ENCODE measurements at regions not wholly inside any gene's neighbourhood (a gene's known extent, or its start where the extent isn't known, plus 50 kb on each side); places are given as distances from the start of the nearest gene placed in this dataset.

- TF ChIP-seq PBX3 (IDR thresholded peaks at IDR 0.05; ENCODE audit: insufficient replicate concordance, low read depth, low read length): peak; percentile 66
- no peak for TF ChIP-seq CEBPZ (IDR thresholded peaks at IDR 0.05; ENCODE audit: low read depth, low read length)
- no peak; the same call in 1 of the 2 replicates for TF ChIP-seq ZBTB40 (IDR thresholded peaks at IDR 0.05; ENCODE audit: borderline replicate concordance)
- TF ChIP-seq ZBED1 (IDR thresholded peaks at IDR 0.05; ENCODE audit: borderline replicate concordance): no peak
- TF ChIP-seq MTA2 (IDR thresholded peaks at IDR 0.05; ENCODE audit: low read depth): peak; percentile 98
- TF ChIP-seq NKRF (conservative IDR thresholded peaks at IDR 0.05): no peak
- no peak for TF ChIP-seq RUNX3 (IDR thresholded peaks at IDR 0.05; ENCODE audit: low read length)
- TF ChIP-seq RAD21 (IDR thresholded peaks at IDR 0.05; ENCODE audit: insufficient read depth, low read depth, low read length): no peak
- no peak; the same call in 1 of the 2 replicates for TF ChIP-seq NBN (IDR thresholded peaks at IDR 0.05)
- TF ChIP-seq JUNB (IDR thresholded peaks at IDR 0.05): peak; percentile 18; the same call in 1 of the 2 replicates
- TF ChIP-seq ZNF687 (IDR thresholded peaks at IDR 0.05): peak; percentile 79
- TF ChIP-seq EED (IDR thresholded peaks at IDR 0.05; ENCODE audit: low read depth): no peak
- peak; percentile 49; the same call in 1 of the 2 replicates for TF ChIP-seq RELB (IDR thresholded peaks at IDR 0.05; ENCODE audit: low read depth)
Observed at GRCh38 chr2:136325844-136326331, 207.9 kb upstream of the CXCR4 start (continued).

All from GM12878 (cell line).